ENCODE measurements at regions not wholly inside any gene's neighbourhood (a gene's known extent, or its start where the extent isn't known, plus 50 kb on each side); places are given as distances from the start of the nearest gene placed in this dataset.

GRCh38 chr14:85325134-85326017, 204.6 kb upstream of the FLRT2 start:
- no peak for TF ChIP-seq FOXP2 (optimal IDR thresholded peaks at IDR 0.05; ENCODE audit: borderline replicate concordance, extremely low read depth, extremely low read length, insufficient read depth)
- no peak for TF ChIP-seq TAF1 (IDR thresholded peaks at IDR 0.05; ENCODE audit: borderline replicate concordance, insufficient read depth, low read length)
- TF ChIP-seq POLR2AphosphoS5 (IDR thresholded peaks at IDR 0.05; ENCODE audit: low read depth, low read length): no peak
- TF ChIP-seq, protein P1, sequence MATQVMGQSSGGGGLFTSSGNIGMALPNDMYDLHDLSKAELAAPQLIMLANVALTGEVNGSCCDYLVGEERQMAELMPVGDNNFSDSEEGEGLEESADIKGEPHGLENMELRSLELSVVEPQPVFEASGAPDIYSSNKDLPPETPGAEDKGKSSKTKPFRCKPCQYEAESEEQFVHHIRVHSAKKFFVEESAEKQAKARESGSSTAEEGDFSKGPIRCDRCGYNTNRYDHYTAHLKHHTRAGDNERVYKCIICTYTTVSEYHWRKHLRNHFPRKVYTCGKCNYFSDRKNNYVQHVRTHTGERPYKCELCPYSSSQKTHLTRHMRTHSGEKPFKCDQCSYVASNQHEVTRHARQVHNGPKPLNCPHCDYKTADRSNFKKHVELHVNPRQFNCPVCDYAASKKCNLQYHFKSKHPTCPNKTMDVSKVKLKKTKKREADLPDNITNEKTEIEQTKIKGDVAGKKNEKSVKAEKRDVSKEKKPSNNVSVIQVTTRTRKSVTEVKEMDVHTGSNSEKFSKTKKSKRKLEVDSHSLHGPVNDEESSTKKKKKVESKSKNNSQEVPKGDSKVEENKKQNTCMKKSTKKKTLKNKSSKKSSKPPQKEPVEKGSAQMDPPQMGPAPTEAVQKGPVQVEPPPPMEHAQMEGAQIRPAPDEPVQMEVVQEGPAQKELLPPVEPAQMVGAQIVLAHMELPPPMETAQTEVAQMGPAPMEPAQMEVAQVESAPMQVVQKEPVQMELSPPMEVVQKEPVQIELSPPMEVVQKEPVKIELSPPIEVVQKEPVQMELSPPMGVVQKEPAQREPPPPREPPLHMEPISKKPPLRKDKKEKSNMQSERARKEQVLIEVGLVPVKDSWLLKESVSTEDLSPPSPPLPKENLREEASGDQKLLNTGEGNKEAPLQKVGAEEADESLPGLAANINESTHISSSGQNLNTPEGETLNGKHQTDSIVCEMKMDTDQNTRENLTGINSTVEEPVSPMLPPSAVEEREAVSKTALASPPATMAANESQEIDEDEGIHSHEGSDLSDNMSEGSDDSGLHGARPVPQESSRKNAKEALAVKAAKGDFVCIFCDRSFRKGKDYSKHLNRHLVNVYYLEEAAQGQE (IDR thresholded peaks at IDR 0.05; ENCODE audit: insufficient read depth in 1 of 2, low read depth in 2 of 2, low read length in 2 of 2): no peak
- no peak for TF ChIP-seq SIN3A (IDR thresholded peaks at IDR 0.05; ENCODE audit: borderline replicate concordance, insufficient read depth, low read length)

DNA sequence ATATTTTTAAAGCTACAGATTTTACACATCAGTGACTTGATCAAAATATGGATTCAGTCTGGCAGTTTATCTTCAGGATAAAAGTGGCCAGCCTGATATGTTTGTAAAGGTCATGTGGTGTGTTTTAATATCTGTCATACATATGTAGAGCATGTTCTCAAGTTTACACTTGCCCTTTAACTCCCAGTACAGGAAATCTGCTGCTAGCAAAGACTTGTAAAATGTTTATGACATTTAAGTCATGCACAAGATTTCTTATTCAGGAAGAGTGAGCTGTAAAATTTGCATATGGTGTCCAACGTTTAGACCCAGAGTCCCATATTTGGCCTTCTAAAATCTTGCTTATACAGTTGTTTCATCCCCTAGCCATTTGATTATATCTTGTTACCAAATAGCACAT, 197.5 kb upstream of the FLRT2 start:
- TF ChIP-seq, protein P1 (IDR thresholded peaks at IDR 0.05; ENCODE audit: insufficient read depth in 1 of 2, low read depth in 2 of 2, low read length in 2 of 2): no peak
- no peak for TF ChIP-seq TAF1 (IDR thresholded peaks at IDR 0.05; ENCODE audit: borderline replicate concordance, insufficient read depth, low read length)
- no peak for TF ChIP-seq SIN3A (IDR thresholded peaks at IDR 0.05; ENCODE audit: borderline replicate concordance, insufficient read depth, low read length)
- TF ChIP-seq POLR2AphosphoS5 (IDR thresholded peaks at IDR 0.05; ENCODE audit: low read depth, low read length): no peak
- TF ChIP-seq FOXP2 (optimal IDR thresholded peaks at IDR 0.05; ENCODE audit: borderline replicate concordance, extremely low read depth, extremely low read length, insufficient read depth): no peak

DNA sequence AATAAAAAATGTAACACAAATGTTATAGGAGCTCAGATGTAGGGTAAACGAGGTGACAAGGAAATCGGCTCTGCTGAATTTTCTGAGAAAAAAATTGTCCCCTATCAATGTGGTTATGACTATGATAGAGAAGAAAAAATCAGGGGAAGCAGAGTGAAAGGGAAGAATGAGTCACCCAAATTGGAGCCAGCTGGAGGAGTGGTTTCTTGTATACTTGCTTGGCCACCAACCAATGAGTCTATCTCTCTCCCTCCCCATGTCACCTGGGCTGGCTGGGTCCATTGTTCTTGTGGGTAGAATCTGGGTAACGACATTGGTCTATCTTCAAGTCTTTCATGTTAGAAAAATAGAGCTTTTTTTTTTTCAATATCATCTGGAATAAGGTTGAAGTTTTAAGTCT, 196.6 kb upstream of the FLRT2 start:
- TF ChIP-seq POLR2AphosphoS5 (IDR thresholded peaks at IDR 0.05; ENCODE audit: low read depth, low read length): no peak

GRCh38 chr14:85333841-85334240, 196.1 kb upstream of the FLRT2 start:
- TF ChIP-seq TAF1 (IDR thresholded peaks at IDR 0.05; ENCODE audit: borderline replicate concordance, insufficient read depth, low read length) (no peak), SIN3A (IDR thresholded peaks at IDR 0.05; ENCODE audit: borderline replicate concordance, insufficient read depth, low read length) (no peak), POLR2AphosphoS5 (IDR thresholded peaks at IDR 0.05; ENCODE audit: low read depth, low read length) (no peak), FOXP2 (optimal IDR thresholded peaks at IDR 0.05; ENCODE audit: borderline replicate concordance, extremely low read depth, extremely low read length, insufficient read depth) (no peak)
- TF ChIP-seq, protein P1 (IDR thresholded peaks at IDR 0.05; ENCODE audit: insufficient read depth in 1 of 2, low read depth in 2 of 2, low read length in 2 of 2): no peak

DNA sequence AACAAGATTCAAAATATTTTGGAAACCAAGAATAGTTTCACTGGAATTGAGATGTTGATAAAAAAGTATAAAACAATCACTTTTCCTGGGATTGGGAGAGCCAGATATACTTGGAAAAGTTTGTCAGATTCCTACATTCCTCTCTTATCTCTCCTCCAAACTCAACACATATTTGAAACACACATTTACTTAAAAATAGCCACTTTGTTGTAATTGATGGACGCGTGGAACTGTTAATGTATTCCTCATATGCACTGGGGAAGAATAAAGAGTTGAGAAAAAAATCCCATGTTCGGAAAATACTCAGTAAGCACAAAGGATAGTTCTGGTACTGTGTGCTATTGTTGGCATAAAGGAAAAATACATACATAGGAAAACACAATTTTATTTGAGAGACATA, 195.6 kb upstream of the FLRT2 start:
- TF ChIP-seq, protein P1 (IDR thresholded peaks at IDR 0.05; ENCODE audit: insufficient read depth in 1 of 2, low read depth in 2 of 2, low read length in 2 of 2): no peak
- TF ChIP-seq TAF1 (IDR thresholded peaks at IDR 0.05; ENCODE audit: borderline replicate concordance, insufficient read depth, low read length) (no peak), POLR2AphosphoS5 (IDR thresholded peaks at IDR 0.05; ENCODE audit: low read depth, low read length) (no peak), FOXP2 (optimal IDR thresholded peaks at IDR 0.05; ENCODE audit: borderline replicate concordance, extremely low read depth, extremely low read length, insufficient read depth) (no peak), SIN3A (IDR thresholded peaks at IDR 0.05; ENCODE audit: borderline replicate concordance, insufficient read depth, low read length) (no peak)
